ENCODE measurements at regions not wholly inside any gene's neighbourhood (a gene's known extent, or its start where the extent isn't known, plus 50 kb on each side); places are given as distances from the start of the nearest gene placed in this dataset.

- TF ChIP-seq STAT6 (CRISPR knock-in tag; IDR thresholded peaks at IDR 0.05; ENCODE audit: borderline replicate concordance) = peak; percentile 63; the same call in 1 of the 2 replicates
- TF ChIP-seq ZNF121 (CRISPR knock-in tag; IDR thresholded peaks at IDR 0.05) = no peak
- TF ChIP-seq, protein P1, sequence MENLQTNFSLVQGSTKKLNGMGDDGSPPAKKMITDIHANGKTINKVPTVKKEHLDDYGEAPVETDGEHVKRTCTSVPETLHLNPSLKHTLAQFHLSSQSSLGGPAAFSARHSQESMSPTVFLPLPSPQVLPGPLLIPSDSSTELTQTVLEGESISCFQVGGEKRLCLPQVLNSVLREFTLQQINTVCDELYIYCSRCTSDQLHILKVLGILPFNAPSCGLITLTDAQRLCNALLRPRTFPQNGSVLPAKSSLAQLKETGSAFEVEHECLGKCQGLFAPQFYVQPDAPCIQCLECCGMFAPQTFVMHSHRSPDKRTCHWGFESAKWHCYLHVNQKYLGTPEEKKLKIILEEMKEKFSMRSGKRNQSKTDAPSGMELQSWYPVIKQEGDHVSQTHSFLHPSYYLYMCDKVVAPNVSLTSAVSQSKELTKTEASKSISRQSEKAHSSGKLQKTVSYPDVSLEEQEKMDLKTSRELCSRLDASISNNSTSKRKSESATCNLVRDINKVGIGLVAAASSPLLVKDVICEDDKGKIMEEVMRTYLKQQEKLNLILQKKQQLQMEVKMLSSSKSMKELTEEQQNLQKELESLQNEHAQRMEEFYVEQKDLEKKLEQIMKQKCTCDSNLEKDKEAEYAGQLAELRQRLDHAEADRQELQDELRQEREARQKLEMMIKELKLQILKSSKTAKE (CRISPR knock-in tag; IDR thresholded peaks at IDR 0.05; ENCODE audit: borderline replicate concordance) = peak; percentile 74
- no peak for TF ChIP-seq ZNF160 (CRISPR knock-in tag; IDR thresholded peaks at IDR 0.05)
- peak; percentile 85 for TF ChIP-seq ZNF644 (CRISPR knock-in tag; IDR thresholded peaks at IDR 0.05; ENCODE audit: low read depth)
- TF ChIP-seq ZNF674 (CRISPR knock-in tag; IDR thresholded peaks at IDR 0.05; ENCODE audit: low read depth) = no peak
- TF ChIP-seq, protein P2, sequence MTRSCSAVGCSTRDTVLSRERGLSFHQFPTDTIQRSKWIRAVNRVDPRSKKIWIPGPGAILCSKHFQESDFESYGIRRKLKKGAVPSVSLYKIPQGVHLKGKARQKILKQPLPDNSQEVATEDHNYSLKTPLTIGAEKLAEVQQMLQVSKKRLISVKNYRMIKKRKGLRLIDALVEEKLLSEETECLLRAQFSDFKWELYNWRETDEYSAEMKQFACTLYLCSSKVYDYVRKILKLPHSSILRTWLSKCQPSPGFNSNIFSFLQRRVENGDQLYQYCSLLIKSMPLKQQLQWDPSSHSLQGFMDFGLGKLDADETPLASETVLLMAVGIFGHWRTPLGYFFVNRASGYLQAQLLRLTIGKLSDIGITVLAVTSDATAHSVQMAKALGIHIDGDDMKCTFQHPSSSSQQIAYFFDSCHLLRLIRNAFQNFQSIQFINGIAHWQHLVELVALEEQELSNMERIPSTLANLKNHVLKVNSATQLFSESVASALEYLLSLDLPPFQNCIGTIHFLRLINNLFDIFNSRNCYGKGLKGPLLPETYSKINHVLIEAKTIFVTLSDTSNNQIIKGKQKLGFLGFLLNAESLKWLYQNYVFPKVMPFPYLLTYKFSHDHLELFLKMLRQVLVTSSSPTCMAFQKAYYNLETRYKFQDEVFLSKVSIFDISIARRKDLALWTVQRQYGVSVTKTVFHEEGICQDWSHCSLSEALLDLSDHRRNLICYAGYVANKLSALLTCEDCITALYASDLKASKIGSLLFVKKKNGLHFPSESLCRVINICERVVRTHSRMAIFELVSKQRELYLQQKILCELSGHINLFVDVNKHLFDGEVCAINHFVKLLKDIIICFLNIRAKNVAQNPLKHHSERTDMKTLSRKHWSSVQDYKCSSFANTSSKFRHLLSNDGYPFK (CRISPR knock-in tag; IDR thresholded peaks at IDR 0.05; ENCODE audit: borderline replicate concordance) = no peak
- TF ChIP-seq EP300 (IDR thresholded peaks at IDR 0.05; ENCODE audit: low read depth in 2 of 2, low read length in 2 of 2) = peak; percentile 87 to 99
- peak; percentile 97 for TF ChIP-seq EP300 (CRISPR knock-in tag; IDR thresholded peaks at IDR 0.05; ENCODE audit: borderline replicate concordance)
- TF ChIP-seq SMAD3 (CRISPR knock-in tag; IDR thresholded peaks at IDR 0.05) = peak; percentile 94
- TF ChIP-seq MED13 (CRISPR knock-in tag; IDR thresholded peaks at IDR 0.05) = peak; percentile 78; the same call in 1 of the 2 replicates
- TF ChIP-seq KDM5A (IDR thresholded peaks at IDR 0.05; ENCODE audit: borderline replicate concordance, low read length) = no peak
- peak; percentile 86 for TF ChIP-seq SOX5 (CRISPR knock-in tag; IDR thresholded peaks at IDR 0.05; ENCODE audit: borderline replicate concordance)
- TF ChIP-seq HOMEZ (CRISPR knock-in tag; IDR thresholded peaks at IDR 0.05; ENCODE audit: low read depth) = peak; percentile 97
- TF ChIP-seq STAG1 (CRISPR knock-in tag; IDR thresholded peaks at IDR 0.05) = peak; percentile 42
- TF ChIP-seq, protein P3, sequence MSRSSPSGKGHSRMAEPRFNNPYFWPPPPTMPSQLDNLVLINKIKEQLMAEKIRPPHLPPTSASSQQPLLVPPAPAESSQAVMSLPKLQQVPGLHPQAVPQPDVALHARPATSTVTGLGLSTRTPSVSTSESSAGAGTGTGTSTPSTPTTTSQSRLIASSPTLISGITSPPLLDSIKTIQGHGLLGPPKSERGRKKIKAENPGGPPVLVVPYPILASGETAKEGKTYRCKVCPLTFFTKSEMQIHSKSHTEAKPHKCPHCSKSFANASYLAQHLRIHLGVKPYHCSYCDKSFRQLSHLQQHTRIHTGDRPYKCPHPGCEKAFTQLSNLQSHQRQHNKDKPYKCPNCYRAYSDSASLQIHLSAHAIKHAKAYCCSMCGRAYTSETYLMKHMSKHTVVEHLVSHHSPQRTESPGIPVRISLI (CRISPR knock-in tag; IDR thresholded peaks at IDR 0.05; ENCODE audit: borderline replicate concordance) = no peak; the same call in 1 of the 2 replicates
- peak; percentile 94 for TF ChIP-seq HDAC2 (CRISPR knock-in tag; IDR thresholded peaks at IDR 0.05)
- 0 out of 2 replicates have a peak, but pooled peaks have one; percentile 40 for TF ChIP-seq ZNF124 (CRISPR knock-in tag; IDR thresholded peaks at IDR 0.05)
- TF ChIP-seq, protein P4, sequence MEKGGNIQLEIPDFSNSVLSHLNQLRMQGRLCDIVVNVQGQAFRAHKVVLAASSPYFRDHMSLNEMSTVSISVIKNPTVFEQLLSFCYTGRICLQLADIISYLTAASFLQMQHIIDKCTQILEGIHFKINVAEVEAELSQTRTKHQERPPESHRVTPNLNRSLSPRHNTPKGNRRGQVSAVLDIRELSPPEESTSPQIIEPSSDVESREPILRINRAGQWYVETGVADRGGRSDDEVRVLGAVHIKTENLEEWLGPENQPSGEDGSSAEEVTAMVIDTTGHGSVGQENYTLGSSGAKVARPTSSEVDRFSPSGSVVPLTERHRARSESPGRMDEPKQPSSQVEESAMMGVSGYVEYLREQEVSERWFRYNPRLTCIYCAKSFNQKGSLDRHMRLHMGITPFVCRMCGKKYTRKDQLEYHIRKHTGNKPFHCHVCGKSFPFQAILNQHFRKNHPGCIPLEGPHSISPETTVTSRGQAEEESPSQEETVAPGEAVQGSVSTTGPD (CRISPR knock-in tag; IDR thresholded peaks at IDR 0.05) = peak; percentile 56; the same call in 1 of the 2 replicates
Measured at GRCh38 chr7:17021205-17021604, 139.4 kb upstream of the AGR3 start (continued).

All from HepG2 (cell line).